Stomach (tissue), 4 donors: ENCODE measurements at regions not wholly inside any gene's neighbourhood (a gene's known extent, or its start where the extent isn't known, plus 50 kb on each side); places are given as distances from the start of the nearest gene placed in this dataset.
"Not testable (repeated sequence)": the region's sequence is repeated elsewhere in the genome, so short reads cannot be mapped to it uniquely, and the experiment has no call there.

ENCODE experiments used
- CTCF ChIP-seq, 7 experiments: fragments of 450-650 bp in 4 of 7; fragments of 200-600 bp in 3 of 7; sonication (generic) in 3 of 7; IDR thresholded peaks; one replicate each; pipeline ENCODE4 v1.5.1; 2016 to 2019; ENCODE audit warnings: antibody characterized with exemption in 7 of 7, control low read depth in 2 of 7, mild to moderate bottlenecking in 1 of 7
- EP300 ChIP-seq: sonication (generic); formaldehyde crosslinking; IDR thresholded peaks from one replicate; pipeline ENCODE4 v1.6.1; 2017; ENCODE audit warnings: antibody characterized with exemption
- POLR2A ChIP-seq, 4 donors: fragments of 450-650 bp; IDR thresholded peaks; one replicate each; pipeline ENCODE4 v1.6.1; 2016; ENCODE audit warnings: antibody characterized with exemption in 4 of 4, control low read depth in 2 of 4, mild to moderate bottlenecking in 1 of 4, moderate library complexity in 1 of 4
- POLR2AphosphoS5 ChIP-seq, 3 donors: sonication (generic); formaldehyde crosslinking; IDR thresholded peaks; one replicate each; pipeline ENCODE4 v1.6.1; 2016; ENCODE audit warnings: antibody characterized with exemption in 3 of 3

- TF ChIP-seq POLR2A (IDR thresholded peaks at IDR 0.05); POLR2AphosphoS5 (IDR thresholded peaks at IDR 0.05); EP300; CTCF (IDR thresholded peaks at IDR 0.05): not testable (repeated sequence)
Measured at GRCh38 chr16:16627865-16628264, 248.9 kb downstream of the NPIPA7 start.
